Colonic mucosa (tissue), 4 donors: ENCODE measurements at regions not wholly inside any gene's neighbourhood (a gene's known extent, or its start where the extent isn't known, plus 50 kb on each side); places are given as distances from the start of the nearest gene placed in this dataset.

Experiments
- DNase-seq: peaks from one replicate; pipeline ENCODE4 v3.0.0-alpha.2; 2020
- H3K27ac ChIP-seq: fragments of 200-600 bp; one replicate; pipeline ENCODE4 v1.8.0; 2021
- H3K27me3 ChIP-seq: fragments of 200-600 bp; one replicate; pipeline ENCODE4 v1.8.0; 2021
- H3K36me3 ChIP-seq: fragments of 200-600 bp; one replicate; pipeline ENCODE4 v1.8.0; 2021
- H3K4me1 ChIP-seq: fragments of 200-600 bp; one replicate; pipeline ENCODE4 v1.8.0; 2021; ENCODE audit warnings: mild to moderate bottlenecking
- H3K4me3 ChIP-seq: fragments of 200-600 bp; one replicate; pipeline ENCODE4 v1.8.0; 2021
- H3K9ac ChIP-seq, 2 donors: one replicate each; pipeline ENCODE4 v1.7.0; 2013; ENCODE audit warnings: control low read depth in 2 of 2, low read depth in 2 of 2, low read length in 2 of 2
- H3K9me3 ChIP-seq: fragments of 200-600 bp; one replicate; pipeline ENCODE4 v1.8.0; 2021
- intact Hi-C: fragments of 100-400 bp; cut with DNase I; formaldehyde crosslinking; loops from one replicate; pipeline ENCODE4 v1.14.1; 2022
- TF ChIP-seq, protein P1 (sequence below): fragments of 200-600 bp; IDR thresholded peaks from one replicate; pipeline ENCODE4 v1.8.0; 2022; ENCODE audit warnings: antibody characterized with exemption, mild to moderate bottlenecking
- donor health status: healthy.
- donor health status: DM: no; HTN: no; CAD: no.
- donor health status: DM: no; HTN: no; CAD: no.

DNA sequence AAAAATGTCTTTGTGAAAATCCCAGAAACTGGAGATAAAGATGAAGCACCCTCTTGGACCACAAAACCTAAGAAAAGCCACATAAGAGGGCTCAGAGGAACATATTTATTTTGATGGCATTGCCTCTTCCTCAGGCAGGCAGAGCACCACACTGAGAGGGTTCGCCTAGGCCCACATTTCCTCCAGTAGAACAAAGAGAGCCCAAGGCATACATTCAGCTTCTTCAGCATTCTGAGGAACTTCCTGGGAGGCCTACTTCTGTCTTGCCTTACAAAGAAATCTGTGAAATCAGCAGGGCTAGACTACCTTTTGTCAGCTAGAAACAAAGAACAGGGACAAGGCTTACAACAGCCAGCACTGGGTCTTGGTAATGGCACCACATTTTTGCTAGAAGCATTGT is 1325.3 kb downstream of the SI start:
- H3K4me3 ChIP-seq: no peak overlapping the region
- H3K27me3 ChIP-seq: no peaks in the 10 kb centered on the region
- no peaks in the 10 kb centered on the region for H3K4me1 ChIP-seq
- H3K27ac ChIP-seq: no peak overlapping the region
- TF ChIP-seq, protein P1, sequence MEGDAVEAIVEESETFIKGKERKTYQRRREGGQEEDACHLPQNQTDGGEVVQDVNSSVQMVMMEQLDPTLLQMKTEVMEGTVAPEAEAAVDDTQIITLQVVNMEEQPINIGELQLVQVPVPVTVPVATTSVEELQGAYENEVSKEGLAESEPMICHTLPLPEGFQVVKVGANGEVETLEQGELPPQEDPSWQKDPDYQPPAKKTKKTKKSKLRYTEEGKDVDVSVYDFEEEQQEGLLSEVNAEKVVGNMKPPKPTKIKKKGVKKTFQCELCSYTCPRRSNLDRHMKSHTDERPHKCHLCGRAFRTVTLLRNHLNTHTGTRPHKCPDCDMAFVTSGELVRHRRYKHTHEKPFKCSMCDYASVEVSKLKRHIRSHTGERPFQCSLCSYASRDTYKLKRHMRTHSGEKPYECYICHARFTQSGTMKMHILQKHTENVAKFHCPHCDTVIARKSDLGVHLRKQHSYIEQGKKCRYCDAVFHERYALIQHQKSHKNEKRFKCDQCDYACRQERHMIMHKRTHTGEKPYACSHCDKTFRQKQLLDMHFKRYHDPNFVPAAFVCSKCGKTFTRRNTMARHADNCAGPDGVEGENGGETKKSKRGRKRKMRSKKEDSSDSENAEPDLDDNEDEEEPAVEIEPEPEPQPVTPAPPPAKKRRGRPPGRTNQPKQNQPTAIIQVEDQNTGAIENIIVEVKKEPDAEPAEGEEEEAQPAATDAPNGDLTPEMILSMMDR: no peak
- no peak for DNase-seq
- no peaks in the 10 kb centered on the region for H3K9me3 ChIP-seq
- intact Hi-C loops: no loop called here
- H3K36me3 ChIP-seq: no peaks in the 10 kb centered on the region
- H3K9ac ChIP-seq: no peak overlapping the region

GRCh38 chr3:163745204-163745603 is 1333.1 kb downstream of the SI start:
- H3K4me1 ChIP-seq: no peaks in the 10 kb centered on the region
- no peaks in the 10 kb centered on the region for H3K27me3 ChIP-seq
- H3K36me3 ChIP-seq: no peaks in the 10 kb centered on the region
- TF ChIP-seq, protein P1: no peak
- H3K4me3 ChIP-seq: no peak overlapping the region
- H3K9me3 ChIP-seq: no peaks in the 10 kb centered on the region
- no peak overlapping the region for H3K9ac ChIP-seq
- intact Hi-C loops: no loop called here
- H3K27ac ChIP-seq: no peak overlapping the region
- DNase-seq: no peak

- H3K27ac ChIP-seq: no peak overlapping the region
- no peak overlapping the region for H3K9ac ChIP-seq
- no peaks in the 10 kb centered on the region for H3K36me3 ChIP-seq
- TF ChIP-seq, protein P1: no peak
- no peaks in the 10 kb centered on the region for H3K27me3 ChIP-seq
- intact Hi-C loops: no loop called here
- no peak overlapping the region for H3K4me3 ChIP-seq
- H3K4me1 ChIP-seq: no peaks in the 10 kb centered on the region
- no peaks in the 10 kb centered on the region for H3K9me3 ChIP-seq
- DNase-seq: no peak
Measured at GRCh38 chr3:163735394-163735793, 1342.9 kb downstream of the SI start.

DNA sequence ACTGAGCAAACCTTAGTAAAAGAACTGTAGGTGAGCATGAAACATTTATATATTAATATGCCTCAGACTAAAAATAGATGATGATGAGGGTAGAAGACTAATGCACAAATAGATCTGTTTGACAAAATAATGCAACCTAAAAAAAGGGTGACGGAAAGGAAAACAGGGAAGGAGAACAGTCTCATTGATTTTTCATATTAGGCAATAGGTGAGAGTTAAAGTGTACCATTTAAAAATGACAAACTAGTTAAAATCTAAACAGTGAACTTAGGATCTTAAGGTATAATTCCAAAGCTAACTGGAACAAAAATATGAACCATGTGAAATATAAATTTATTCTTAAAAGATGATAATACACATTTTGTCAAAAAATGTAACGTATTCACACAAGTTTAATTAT is 1347.6 kb downstream of the SI start:
- Histone ChIP-seq H3K27me3 (no peaks in the 10 kb centered on the region), H3K36me3 (no peaks in the 10 kb centered on the region), H3K27ac (no peak overlapping the region), H3K9ac (no peak overlapping the region), H3K4me3 (no peak overlapping the region), H3K4me1 (no peaks in the 10 kb centered on the region), H3K9me3 (no peaks in the 10 kb centered on the region)
- DNase-seq: no peak
- TF ChIP-seq, protein P1: no peak
- intact Hi-C loops: no loop called here

- H3K27me3 ChIP-seq: no peaks in the 10 kb centered on the region
- no peak overlapping the region for H3K27ac ChIP-seq
- H3K4me1 ChIP-seq: no peaks in the 10 kb centered on the region
- no peaks in the 10 kb centered on the region for H3K9me3 ChIP-seq
- TF ChIP-seq, protein P1: no peak
- intact Hi-C loops: no loop called here
- no peak overlapping the region for H3K4me3 ChIP-seq
- DNase-seq: no peak
- no peaks in the 10 kb centered on the region for H3K36me3 ChIP-seq
- no peak overlapping the region for H3K9ac ChIP-seq
Measured at GRCh38 chr3:163726125-163726524, 1352.2 kb downstream of the SI start.

DNA sequence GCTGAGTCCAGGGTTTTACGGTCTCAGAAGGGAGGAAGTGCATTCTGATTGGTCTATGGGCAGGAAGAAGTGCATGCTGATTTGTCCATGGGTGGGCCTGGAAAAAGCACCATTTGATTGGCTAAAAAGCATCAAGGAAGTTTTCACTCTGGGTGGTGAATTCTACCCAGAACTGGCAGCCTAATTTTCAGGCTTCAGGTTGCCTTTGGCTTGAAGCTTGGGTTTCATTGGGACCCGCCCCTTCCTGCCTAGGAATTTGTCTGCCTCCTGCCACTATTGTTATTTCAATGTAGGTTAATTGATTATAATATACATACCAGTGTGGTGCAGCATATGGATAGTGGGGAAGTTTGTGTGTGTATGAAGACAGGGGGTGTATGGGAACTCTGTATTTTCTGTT is 1355.9 kb downstream of the SI start:
- no peaks in the 10 kb centered on the region for H3K9me3 ChIP-seq
- TF ChIP-seq, protein P1: no peak
- no peak overlapping the region for H3K4me3 ChIP-seq
- H3K4me1 ChIP-seq: no peaks in the 10 kb centered on the region
- no peaks in the 10 kb centered on the region for H3K27me3 ChIP-seq
- H3K27ac ChIP-seq: no peak overlapping the region
- H3K9ac ChIP-seq: no peak overlapping the region
- intact Hi-C loops: no loop called here
- no peaks in the 10 kb centered on the region for H3K36me3 ChIP-seq
- no peak for DNase-seq
